Activated naive CD8-positive, alpha-beta T cell treated with anti-CD3 and anti-CD28 coated beads, Interleukin-2, amount 50 U/mL, for 24 hours (primary cell): ENCODE measurements at regions not wholly inside any gene's neighbourhood (a gene's known extent, or its start where the extent isn't known, plus 50 kb on each side); places are given as distances from the start of the nearest gene placed in this dataset.
"Not testable (repeated sequence)": the region's sequence is repeated elsewhere in the genome, so short reads cannot be mapped to it uniquely, and the experiment has no call there.

Source experiments
- ATAC-seq: fragments of 150-1000 bp; cut with Tn5 transposase; one replicate; pipeline ENCODE4 v1.10.0; 2021
- DNase-seq: peaks from one replicate; pipeline ENCODE4 v3.0.0; 2021
- H3K27ac Mint-ChIP-seq: one replicate; pipeline ENCODE4 v1.8.0; 2021; ENCODE audit warnings: mild to moderate bottlenecking, mixed read lengths
- H3K27me3 Mint-ChIP-seq: one replicate; pipeline ENCODE4 v1.8.0; 2021; ENCODE audit warnings: mixed read lengths
- H3K36me3 Mint-ChIP-seq: one replicate; pipeline ENCODE4 v1.8.0; 2021; ENCODE audit warnings: low read depth, mixed read lengths
- H3K4me1 Mint-ChIP-seq: one replicate; pipeline ENCODE4 v1.8.0; 2021; ENCODE audit warnings: mixed read lengths
- H3K4me3 Mint-ChIP-seq: one replicate; pipeline ENCODE4 v1.8.0; 2021; ENCODE audit warnings: mild to moderate bottlenecking, moderate library complexity, mixed read lengths
- H3K9me3 Mint-ChIP-seq: one replicate; pipeline ENCODE4 v1.8.0; 2021; ENCODE audit warnings: mixed read lengths

DNA sequence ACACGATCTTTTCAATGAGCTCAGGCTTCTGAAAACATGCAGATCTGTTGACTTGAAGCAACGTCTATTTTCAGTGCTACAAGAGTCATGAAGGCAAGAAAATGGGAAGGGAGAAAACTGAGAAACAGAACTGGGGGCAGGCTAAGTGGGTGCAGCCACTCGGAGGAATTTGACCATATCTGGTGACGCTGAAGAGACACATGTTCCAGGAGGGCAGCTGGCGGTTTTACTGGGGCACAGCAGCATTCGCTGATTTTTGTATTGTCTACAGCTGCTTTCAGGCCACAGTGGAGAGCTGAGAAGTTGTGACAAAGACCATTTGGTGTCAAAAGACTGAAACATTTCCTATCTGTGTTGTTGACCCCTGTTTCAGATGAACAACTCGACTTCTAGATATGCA, 103.0 kb upstream of the ELAC2 start:
- H3K27ac Mint-ChIP-seq = no peak overlapping the region
- H3K27me3 Mint-ChIP-seq = peaks cover 4% of the 10 kb centered on the region
- H3K36me3 Mint-ChIP-seq = no peaks in the 10 kb centered on the region
- no peak overlapping the region for H3K4me3 Mint-ChIP-seq
- H3K9me3 Mint-ChIP-seq = no peaks in the 10 kb centered on the region
- no peaks in the 10 kb centered on the region for H3K4me1 Mint-ChIP-seq
- ATAC-seq = no peak
- DNase-seq = no peak

DNA sequence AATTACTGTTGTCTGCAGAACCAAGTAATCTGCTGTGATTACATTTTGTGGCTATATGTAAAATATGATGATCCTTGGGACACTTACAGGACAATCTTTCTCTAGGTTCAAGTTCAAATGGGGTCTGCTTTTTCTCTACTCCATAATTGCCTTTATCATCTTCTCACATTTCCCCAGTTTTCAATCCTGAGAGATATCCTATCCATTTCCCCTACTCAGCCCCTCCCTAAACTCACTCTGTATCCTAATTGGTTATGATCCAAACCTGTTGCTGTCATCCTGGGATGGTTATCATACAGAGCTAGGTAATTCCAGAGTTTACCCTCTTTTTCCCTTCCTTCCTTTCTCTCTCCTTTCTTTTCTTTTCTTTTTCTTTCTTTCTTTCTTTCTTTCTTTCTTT, 100.5 kb upstream of the ELAC2 start:
- Mint-ChIP-seq H3K36me3 (no peaks in the 10 kb centered on the region), H3K9me3 (no peaks in the 10 kb centered on the region), H3K4me3 (no peak overlapping the region), H3K4me1 (no peaks in the 10 kb centered on the region), H3K27ac (no peak overlapping the region), H3K27me3 (peaks cover 14% of the 10 kb centered on the region)
- ATAC-seq (no peak), DNase-seq (no peak)

DNA sequence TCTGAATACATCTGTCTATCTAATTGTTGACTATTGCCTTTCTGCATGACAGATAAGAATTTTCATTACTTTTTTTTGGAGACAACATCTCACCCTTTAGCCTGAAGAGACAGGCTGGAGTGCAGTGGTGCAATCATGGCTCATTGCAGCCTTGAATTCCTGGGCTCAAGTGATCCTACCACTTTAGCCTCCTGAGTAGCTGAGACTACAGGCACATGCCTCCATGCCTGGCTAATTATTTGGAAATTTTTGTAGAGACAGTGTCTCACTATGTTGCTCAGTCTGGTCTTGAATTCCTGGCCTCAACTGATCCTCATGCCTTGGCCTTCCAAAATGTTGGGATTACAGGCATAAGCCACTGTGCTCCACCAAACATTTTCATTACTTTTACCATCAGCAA, 99.8 kb upstream of the ELAC2 start:
- Mint-ChIP-seq H3K4me3 (no peak overlapping the region), H3K4me1 (no peaks in the 10 kb centered on the region), H3K27me3 (peaks cover 14% of the 10 kb centered on the region), H3K36me3 (no peaks in the 10 kb centered on the region), H3K27ac (no peak overlapping the region), H3K9me3 (no peaks in the 10 kb centered on the region)
- ATAC-seq = no peak
- no peak for DNase-seq

DNA sequence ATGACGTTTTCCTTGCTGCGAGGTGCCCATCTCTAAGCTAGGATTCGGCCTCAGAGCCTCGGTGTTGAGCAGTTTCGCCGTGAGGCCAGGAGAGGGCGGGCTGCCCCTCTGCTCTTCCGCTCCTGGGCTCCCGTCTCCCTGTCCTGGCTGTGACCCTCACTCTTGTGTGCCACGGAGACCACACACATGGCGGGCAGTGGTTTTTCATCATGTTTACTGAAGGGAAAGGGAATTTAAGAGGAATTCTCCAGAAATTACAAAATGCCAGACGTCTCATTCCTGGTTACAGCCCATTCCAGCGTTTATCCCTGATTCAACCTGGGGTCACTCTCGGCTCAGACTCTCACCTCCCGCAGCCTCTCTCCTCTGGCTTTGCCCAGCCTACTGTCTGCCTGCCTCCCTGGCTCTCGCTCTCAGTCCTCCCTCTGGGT, 96.8 kb upstream of the ELAC2 start:
- Mint-ChIP-seq H3K36me3 (no peaks in the 10 kb centered on the region), H3K9me3 (no peaks in the 10 kb centered on the region), H3K27ac (no peak overlapping the region), H3K4me3 (no peak overlapping the region), H3K4me1 (no peaks in the 10 kb centered on the region), H3K27me3 (peaks cover 10% of the 10 kb centered on the region)
- DNase-seq (peak; percentile 11), ATAC-seq (peak; percentile 46)

DNA sequence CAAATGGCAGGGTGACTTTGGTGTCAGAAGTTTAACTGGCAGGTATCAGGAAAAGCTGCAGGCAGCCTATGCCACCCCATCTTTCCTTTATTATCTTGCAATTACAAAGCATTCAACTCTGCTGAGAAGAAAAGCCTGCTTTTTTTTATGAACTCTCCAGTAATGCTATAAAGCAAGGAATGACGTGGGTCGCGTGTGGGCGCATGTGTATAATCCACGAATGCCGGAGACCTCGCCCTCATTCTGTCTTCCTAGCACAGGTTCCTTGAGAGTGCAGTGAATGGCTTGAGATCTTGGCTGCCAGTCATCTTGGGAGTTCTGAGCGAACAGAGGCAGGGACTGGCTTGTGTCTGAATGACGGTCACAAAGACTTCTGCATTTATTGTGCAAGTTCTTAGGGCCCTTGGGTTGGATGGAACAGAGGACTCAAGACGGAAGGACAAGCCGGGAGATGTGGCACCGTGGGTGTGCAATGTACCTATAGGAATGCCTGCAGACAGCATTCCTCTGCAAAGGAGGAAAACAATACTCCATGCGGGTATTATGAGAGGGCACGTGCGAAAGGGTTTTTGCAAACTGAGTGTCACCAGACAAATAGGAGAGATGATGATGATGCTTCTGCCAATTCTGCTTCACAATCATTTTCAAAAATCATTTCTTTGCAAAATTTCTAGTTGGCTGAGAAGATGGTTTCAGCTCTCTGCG, 96.1 kb upstream of the ELAC2 start:
- no peaks in the 10 kb centered on the region for H3K4me1 Mint-ChIP-seq

DNA sequence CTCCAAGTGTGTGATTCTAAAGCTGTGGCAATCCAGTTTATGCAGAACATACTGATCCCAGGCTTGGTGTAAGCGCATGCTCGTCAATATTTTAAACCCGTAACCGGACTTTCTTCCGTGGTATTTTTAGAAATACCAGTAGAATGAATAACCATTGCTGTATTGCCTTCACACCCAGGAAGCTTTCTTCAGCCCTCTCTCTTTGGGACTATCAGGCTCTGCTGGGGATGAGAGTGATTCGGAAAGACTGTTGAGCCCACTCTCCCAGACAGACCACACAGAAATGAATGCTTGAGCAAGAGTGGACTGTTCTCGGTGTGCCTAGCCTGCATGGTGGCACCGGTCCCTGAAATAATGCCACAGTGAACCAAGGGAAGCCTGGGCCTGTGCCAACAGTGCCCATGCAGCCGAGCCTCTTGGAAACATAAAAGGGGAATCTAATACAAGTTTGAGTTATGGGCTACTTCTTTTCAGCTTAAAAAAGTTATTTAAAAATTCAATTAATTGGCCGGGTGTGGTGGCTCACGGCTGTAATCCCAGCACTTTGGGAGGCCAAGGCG, 89.9 kb upstream of the ELAC2 start:
- Mint-ChIP-seq H3K9me3 (peaks cover 4% of the 10 kb centered on the region), H3K36me3 (no peaks in the 10 kb centered on the region), H3K4me3 (no peak overlapping the region), H3K27me3 (peaks cover 2% of the 10 kb centered on the region), H3K27ac (no peak overlapping the region), H3K4me1 (no peaks in the 10 kb centered on the region)
- DNase-seq (no peak), ATAC-seq (no peak)

More for the DNA sequence above, 96.1 kb upstream of the ELAC2 start:
- Mint-ChIP-seq H3K4me3 (no peak overlapping the region), H3K27ac (no peak overlapping the region), H3K36me3 (no peaks in the 10 kb centered on the region), H3K9me3 (no peaks in the 10 kb centered on the region), H3K27me3 (peaks cover 10% of the 10 kb centered on the region)
- no peak for ATAC-seq
- no peak for DNase-seq

DNA sequence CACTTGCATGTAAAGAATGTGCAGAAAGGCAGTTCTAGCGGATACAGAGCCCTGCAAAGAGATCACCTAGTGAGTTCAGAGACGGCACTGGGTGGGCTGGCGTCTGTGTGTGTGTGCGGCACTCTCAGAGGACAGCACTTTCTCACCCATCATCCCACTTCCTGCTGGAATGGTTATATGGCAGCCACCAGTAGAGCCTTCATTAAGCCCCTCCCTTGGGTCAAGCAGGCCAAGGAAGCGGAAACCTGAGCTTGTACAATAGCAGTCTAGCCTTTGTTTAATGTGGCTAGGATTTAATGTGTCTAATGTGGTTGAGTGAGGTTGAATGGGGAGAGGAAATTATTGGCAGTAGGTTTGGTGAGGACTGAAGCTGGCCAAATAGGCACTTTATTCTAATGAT, 88.3 kb upstream of the ELAC2 start:
- Mint-ChIP-seq H3K36me3 (no peaks in the 10 kb centered on the region), H3K4me3 (no peak overlapping the region), H3K27me3 (peaks cover 2% of the 10 kb centered on the region), H3K9me3 (peaks cover 8% of the 10 kb centered on the region), H3K27ac (no peak overlapping the region), H3K4me1 (no peaks in the 10 kb centered on the region)
- DNase-seq (no peak), ATAC-seq (no peak)

DNA sequence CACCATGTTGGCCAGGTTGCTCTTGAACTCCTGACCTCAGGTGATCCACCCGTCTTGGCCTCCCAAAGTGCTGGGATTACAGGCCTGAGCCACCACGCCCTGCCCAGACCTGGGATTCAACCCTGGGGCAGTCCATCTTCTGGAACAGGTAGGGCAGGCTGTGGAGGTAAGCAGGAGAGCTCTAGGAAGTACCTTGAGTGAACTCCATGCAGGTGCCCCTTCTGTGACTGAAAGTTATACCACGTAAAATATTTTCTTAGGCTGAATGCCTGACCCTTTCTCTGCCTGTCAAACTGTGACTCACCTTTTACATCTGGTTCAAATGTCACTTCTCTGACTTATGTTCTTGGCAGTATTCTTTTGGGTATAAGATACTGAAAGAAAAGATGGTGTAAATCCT, 86.7 kb upstream of the ELAC2 start:
- H3K4me1 Mint-ChIP-seq = no peaks in the 10 kb centered on the region
- no peaks in the 10 kb centered on the region for H3K36me3 Mint-ChIP-seq
- no peak overlapping the region for H3K27ac Mint-ChIP-seq
- DNase-seq (no peak), ATAC-seq (no peak)
- H3K27me3 Mint-ChIP-seq = peaks cover 2% of the 10 kb centered on the region
- H3K4me3 Mint-ChIP-seq = no peak overlapping the region
- H3K9me3 Mint-ChIP-seq = peaks cover 8% of the 10 kb centered on the region

DNA sequence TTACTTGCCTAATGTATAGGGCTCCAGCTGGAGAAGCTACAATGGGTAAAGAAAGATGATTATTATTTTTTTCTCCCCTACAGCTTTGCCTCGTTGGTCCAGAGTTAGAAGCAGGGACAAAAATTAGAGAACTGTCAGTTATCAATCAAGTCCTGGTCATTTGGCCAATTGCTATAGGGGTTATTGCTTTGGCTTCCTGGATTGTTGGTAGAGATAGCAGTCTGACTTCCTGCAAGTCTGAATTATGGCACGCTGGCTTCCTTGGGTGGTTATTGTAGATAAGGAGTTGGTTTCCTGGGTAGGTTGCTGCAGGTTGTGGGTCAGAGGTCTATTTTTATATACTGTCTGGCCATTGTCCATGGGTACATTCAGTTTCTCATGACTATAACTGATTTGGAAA, 84.7 kb upstream of the ELAC2 start:
- no peak for ATAC-seq
- H3K4me1 Mint-ChIP-seq = no peaks in the 10 kb centered on the region

DNA sequence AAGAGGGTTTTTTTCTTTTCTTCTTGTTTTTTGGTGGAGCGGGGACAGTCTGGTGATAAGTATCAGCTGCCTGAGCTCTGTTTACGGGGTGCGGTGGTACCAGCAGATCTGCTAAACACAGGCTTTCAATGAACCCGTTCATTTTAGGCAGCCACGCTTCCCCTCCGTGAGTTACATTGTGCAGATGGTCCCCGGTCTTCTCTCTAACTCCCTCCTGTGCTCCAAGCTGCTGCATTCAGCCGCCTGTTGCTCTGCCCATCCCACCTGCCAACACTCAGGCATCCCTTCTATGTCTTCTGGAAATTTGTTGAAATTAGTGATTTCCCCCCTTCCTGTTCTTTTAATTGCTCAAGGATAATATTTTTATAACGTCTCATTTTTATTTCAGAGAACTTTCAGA, 82.1 kb upstream of the ELAC2 start:
- Mint-ChIP-seq H3K9me3 (peaks cover 5% of the 10 kb centered on the region), H3K27me3 (no peaks in the 10 kb centered on the region), H3K27ac (no peak overlapping the region), H3K36me3 (no peaks in the 10 kb centered on the region), H3K4me1 (no peaks in the 10 kb centered on the region), H3K4me3 (no peak overlapping the region)
- ATAC-seq (no peak), DNase-seq (no peak)

More for the DNA sequence above, 84.7 kb upstream of the ELAC2 start:
- no peaks in the 10 kb centered on the region for H3K36me3 Mint-ChIP-seq
- H3K4me3 Mint-ChIP-seq = no peak overlapping the region
- peaks cover 2% of the 10 kb centered on the region for H3K27me3 Mint-ChIP-seq
- H3K9me3 Mint-ChIP-seq = peaks cover 8% of the 10 kb centered on the region
- H3K27ac Mint-ChIP-seq = no peak overlapping the region
- DNase-seq = no peak

DNA sequence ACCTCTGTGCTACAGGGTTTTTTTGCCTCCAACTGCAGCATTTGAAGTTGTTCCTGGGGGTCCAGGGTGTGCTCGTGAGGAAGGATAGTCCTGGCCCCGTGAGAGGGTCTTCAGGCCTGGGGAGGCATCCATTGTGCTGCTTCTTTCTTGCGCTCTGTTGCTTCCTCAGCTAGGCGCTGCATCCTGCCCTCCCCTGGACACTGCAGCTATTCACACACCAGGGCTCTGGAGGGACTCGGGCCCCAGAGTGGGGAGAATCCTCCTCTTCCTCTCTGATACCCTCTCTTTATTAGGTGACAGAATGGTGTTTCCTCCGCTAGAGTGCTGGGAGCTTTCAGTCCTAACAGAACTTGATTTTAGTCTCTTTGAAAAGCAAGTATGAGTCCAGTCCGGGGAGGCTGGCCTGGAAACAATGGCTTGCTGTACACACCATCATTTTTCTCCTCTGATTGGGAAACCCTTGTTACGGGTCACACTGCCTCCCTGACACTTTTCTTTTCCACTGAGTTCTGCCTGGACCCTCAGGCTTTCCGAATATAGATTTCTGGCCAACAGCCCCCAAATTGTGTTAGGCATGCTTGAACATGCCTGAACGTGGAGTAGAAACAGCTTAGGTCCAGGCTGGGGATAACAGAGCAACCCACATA, 81.4 kb upstream of the ELAC2 start:
- H3K36me3 Mint-ChIP-seq = no peaks in the 10 kb centered on the region
- no peak for DNase-seq
- no peaks in the 10 kb centered on the region for H3K4me1 Mint-ChIP-seq
- no peak overlapping the region for H3K27ac Mint-ChIP-seq
- peaks cover 4% of the 10 kb centered on the region for H3K9me3 Mint-ChIP-seq
- H3K27me3 Mint-ChIP-seq = no peaks in the 10 kb centered on the region
- H3K4me3 Mint-ChIP-seq = no peak overlapping the region
- no peak for ATAC-seq

DNA sequence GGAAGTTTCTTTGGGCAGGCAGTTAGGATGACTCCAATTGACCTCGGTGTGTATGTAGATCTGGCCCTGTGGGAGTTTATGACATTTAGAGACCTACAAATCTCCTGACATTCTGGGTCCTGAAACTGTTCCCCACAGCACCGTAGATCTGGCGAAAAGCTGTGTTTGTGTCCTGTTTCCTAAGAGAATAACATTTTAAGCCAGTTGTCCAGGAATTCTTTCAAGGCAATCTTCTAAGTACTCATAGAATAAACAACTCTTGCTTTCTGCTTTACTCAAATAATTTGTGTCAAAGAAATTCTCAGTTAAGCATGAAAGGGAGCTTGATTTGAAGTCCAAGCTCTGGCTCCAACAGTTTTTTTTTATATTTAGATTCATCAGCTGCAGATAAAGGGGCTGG, 78.5 kb upstream of the ELAC2 start:
- Mint-ChIP-seq H3K4me1 (no peaks in the 10 kb centered on the region), H3K27me3 (no peaks in the 10 kb centered on the region), H3K27ac (no peak overlapping the region), H3K36me3 (no peaks in the 10 kb centered on the region), H3K4me3 (no peak overlapping the region), H3K9me3 (no peaks in the 10 kb centered on the region)
- DNase-seq (no peak), ATAC-seq (no peak)

DNA sequence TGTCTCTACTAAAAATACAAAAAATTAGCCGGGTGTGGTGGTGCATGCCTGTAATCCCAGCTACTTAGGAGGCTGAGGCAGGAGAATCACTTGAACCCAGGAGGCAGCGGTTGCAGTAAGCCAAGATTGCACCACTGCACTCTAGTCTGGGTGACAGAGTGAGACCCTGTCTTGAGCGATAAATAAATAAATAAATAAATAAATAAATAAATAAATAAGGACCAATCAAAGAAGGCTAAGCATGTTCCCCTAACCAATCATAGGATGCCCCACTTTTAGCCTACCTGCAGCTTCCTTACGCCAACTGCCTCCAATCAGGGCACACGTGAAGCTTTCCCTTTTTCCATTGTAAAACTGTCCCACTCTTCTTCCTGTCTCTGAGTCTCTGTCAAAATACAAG, 74.2 kb upstream of the ELAC2 start:
- not testable (repeated sequence) for H3K4me3 Mint-ChIP-seq, H3K27ac Mint-ChIP-seq, H3K27me3 Mint-ChIP-seq, ATAC-seq, DNase-seq, H3K36me3 Mint-ChIP-seq, H3K4me1 Mint-ChIP-seq, H3K9me3 Mint-ChIP-seq

DNA sequence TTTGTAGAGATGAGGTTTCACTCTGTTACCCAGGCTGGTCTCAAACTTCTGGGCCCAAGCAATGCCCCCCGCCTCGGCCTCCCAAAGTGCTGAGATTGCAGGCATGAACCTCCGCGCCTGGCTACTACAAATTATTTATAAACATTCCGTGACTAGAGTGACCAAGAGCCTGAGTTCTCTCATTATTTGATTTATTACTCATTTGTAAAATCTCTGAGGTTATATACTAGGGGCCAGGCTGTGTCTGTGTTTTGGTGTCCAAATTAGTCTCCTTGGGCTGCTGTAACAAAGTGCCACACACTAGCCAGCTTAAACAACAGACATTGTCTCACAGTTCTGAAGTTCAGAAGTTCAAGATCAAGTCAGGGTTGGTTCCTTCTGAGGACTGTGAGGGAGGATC, 70.8 kb upstream of the ELAC2 start:
- Mint-ChIP-seq H3K27me3 (no peaks in the 10 kb centered on the region), H3K36me3 (no peaks in the 10 kb centered on the region), H3K27ac (no peak overlapping the region), H3K4me3 (no peak overlapping the region), H3K9me3 (no peaks in the 10 kb centered on the region), H3K4me1 (peaks cover 3% of the 10 kb centered on the region)
- DNase-seq = no peak
- no peak for ATAC-seq

DNA sequence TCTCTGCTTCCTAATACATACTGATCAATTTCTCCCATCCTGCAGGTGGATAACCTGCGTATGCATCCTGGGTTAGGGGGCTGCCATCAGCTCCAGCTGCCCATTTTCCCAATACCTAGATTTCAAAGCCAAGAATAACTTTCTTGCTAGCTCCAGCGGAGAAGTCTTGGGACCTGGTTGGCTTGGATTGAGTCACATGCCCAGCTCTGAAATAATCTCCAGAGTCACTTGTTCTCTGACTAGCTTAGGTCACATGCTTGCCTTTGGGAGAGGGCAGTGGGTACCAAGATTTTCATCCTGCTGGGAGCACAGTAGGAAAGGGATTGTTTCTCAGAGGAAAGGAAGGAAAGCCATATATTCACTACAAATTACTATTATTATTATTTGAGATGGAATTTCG, 70.0 kb upstream of the ELAC2 start:
- DNase-seq = no peak
- H3K36me3 Mint-ChIP-seq = no peaks in the 10 kb centered on the region

More for the DNA sequence above, 70.0 kb upstream of the ELAC2 start:
- no peak for ATAC-seq
- peaks cover 5% of the 10 kb centered on the region for H3K9me3 Mint-ChIP-seq
- H3K4me1 Mint-ChIP-seq = peaks cover 3% of the 10 kb centered on the region
- H3K4me3 Mint-ChIP-seq = no peak overlapping the region
- H3K27ac Mint-ChIP-seq = no peak overlapping the region
- no peaks in the 10 kb centered on the region for H3K27me3 Mint-ChIP-seq
